ENCODE measurements at regions not wholly inside any gene's neighbourhood (a gene's known extent, or its start where the extent isn't known, plus 50 kb on each side); places are given as distances from the start of the nearest gene placed in this dataset.
"Not testable (repeated sequence)": the region's sequence is repeated elsewhere in the genome, so short reads cannot be mapped to it uniquely, and the experiment has no call there.

GRCh38 chr1:120465900-120466299 is 51.1 kb downstream of the NBPF8 start:
- H3K9me3 ChIP-seq; H3K4me3 Mint-ChIP-seq (ENCODE audit: unreplicated experiment); CTCF ChIA-PET; H3K36me3 ChIP-seq (ENCODE audit: control insufficient read depth, insufficient read depth, low read length); H3K27me3 ChIP-seq (replicated peaks; ENCODE audit: control insufficient read depth, insufficient read depth, low read length); H3K4me3 ChIP-seq (ENCODE audit: low read depth, low read length); H3K27me3 Mint-ChIP-seq (ENCODE audit: insufficient read depth, unreplicated experiment); H3K4me1 Mint-ChIP-seq (ENCODE audit: low read depth, unreplicated experiment); H3K9me3 Mint-ChIP-seq (ENCODE audit: unreplicated experiment); H3K27ac Mint-ChIP-seq (ENCODE audit: unreplicated experiment); H3K36me3 Mint-ChIP-seq (ENCODE audit: insufficient read depth, unreplicated experiment); POLR2A ChIA-PET; BruUV-seq (replicated peaks); DNase-seq; H3K4me1 ChIP-seq; intact Hi-C loops (cut with micrococcal nuclease; ENCODE audit: unreplicated experiment): not testable (repeated sequence)

DNA sequence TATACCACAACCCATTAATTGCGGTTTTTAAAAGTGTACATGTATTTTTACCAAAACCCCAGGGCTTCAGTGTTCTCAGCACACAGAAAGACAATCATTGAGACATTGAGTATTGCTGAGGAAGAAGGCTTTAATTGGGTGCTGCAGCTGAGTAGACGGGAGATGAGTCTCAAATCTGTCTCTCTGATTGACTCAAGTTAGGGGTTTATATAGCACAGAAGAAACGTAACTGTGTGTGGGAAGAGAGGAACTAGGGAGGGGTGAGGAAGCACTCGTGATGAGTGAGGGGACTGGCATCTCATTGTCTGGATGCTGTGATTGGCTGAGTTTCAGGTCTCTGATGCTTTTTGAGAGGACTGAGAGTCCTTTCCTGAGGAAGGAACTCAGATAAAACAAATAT is 62.8 kb downstream of the NBPF8 start:
- H3K36me3 ChIP-seq (ENCODE audit: control insufficient read depth, insufficient read depth, low read length); H3K9me3 ChIP-seq; DNase-seq; BruUV-seq (replicated peaks); H3K4me3 ChIP-seq (ENCODE audit: low read depth, low read length); H3K27ac Mint-ChIP-seq (ENCODE audit: unreplicated experiment); intact Hi-C loops (cut with micrococcal nuclease; ENCODE audit: unreplicated experiment); H3K4me3 Mint-ChIP-seq (ENCODE audit: unreplicated experiment); H3K27me3 ChIP-seq (replicated peaks; ENCODE audit: control insufficient read depth, insufficient read depth, low read length); H3K27me3 Mint-ChIP-seq (ENCODE audit: insufficient read depth, unreplicated experiment); CTCF ChIA-PET; H3K4me1 Mint-ChIP-seq (ENCODE audit: low read depth, unreplicated experiment); POLR2A ChIA-PET; H3K36me3 Mint-ChIP-seq (ENCODE audit: insufficient read depth, unreplicated experiment); H3K4me1 ChIP-seq; H3K9me3 Mint-ChIP-seq (ENCODE audit: unreplicated experiment): not testable (repeated sequence)

DNA sequence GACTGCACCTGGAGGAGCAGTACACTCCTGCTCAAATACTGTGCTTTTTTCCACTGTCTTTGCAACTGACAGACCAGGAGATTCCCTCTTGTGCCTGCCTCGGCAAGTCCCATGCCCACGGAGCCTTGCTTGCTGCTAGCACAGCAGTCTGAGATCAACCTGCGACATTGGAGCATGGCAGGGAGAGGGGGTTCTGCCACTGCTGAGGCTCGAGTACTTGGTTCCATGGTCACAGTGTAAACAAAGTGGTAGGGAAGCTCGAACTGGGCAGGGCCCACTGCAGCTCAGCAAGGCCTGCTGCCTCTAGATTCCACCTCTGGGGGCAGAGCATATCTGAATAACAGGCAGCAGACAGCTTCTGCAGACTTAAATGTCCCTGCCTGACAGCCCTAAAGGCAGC is 63.6 kb downstream of the NBPF8 start:
- H3K36me3 Mint-ChIP-seq (ENCODE audit: insufficient read depth, unreplicated experiment); DNase-seq; H3K27ac Mint-ChIP-seq (ENCODE audit: unreplicated experiment); H3K4me3 ChIP-seq (ENCODE audit: low read depth, low read length); BruUV-seq (replicated peaks); H3K9me3 ChIP-seq; intact Hi-C loops (cut with micrococcal nuclease; ENCODE audit: unreplicated experiment); H3K27me3 Mint-ChIP-seq (ENCODE audit: insufficient read depth, unreplicated experiment); H3K27me3 ChIP-seq (replicated peaks; ENCODE audit: control insufficient read depth, insufficient read depth, low read length); H3K4me1 Mint-ChIP-seq (ENCODE audit: low read depth, unreplicated experiment); H3K4me1 ChIP-seq; H3K36me3 ChIP-seq (ENCODE audit: control insufficient read depth, insufficient read depth, low read length); CTCF ChIA-PET; H3K9me3 Mint-ChIP-seq (ENCODE audit: unreplicated experiment); H3K4me3 Mint-ChIP-seq (ENCODE audit: unreplicated experiment); POLR2A ChIA-PET: not testable (repeated sequence)

GRCh38 chr1:120487542-120487941 is 72.7 kb downstream of the NBPF8 start:
- H3K27ac Mint-ChIP-seq (ENCODE audit: unreplicated experiment); CTCF ChIA-PET; H3K4me1 Mint-ChIP-seq (ENCODE audit: low read depth, unreplicated experiment); BruUV-seq (replicated peaks); H3K27me3 ChIP-seq (replicated peaks; ENCODE audit: control insufficient read depth, insufficient read depth, low read length); H3K36me3 ChIP-seq (ENCODE audit: control insufficient read depth, insufficient read depth, low read length); intact Hi-C loops (cut with micrococcal nuclease; ENCODE audit: unreplicated experiment); H3K27me3 Mint-ChIP-seq (ENCODE audit: insufficient read depth, unreplicated experiment); H3K9me3 ChIP-seq; H3K9me3 Mint-ChIP-seq (ENCODE audit: unreplicated experiment); H3K4me3 Mint-ChIP-seq (ENCODE audit: unreplicated experiment); H3K4me3 ChIP-seq (ENCODE audit: low read depth, low read length); DNase-seq; H3K4me1 ChIP-seq; POLR2A ChIA-PET; H3K36me3 Mint-ChIP-seq (ENCODE audit: insufficient read depth, unreplicated experiment): not testable (repeated sequence)

DNA sequence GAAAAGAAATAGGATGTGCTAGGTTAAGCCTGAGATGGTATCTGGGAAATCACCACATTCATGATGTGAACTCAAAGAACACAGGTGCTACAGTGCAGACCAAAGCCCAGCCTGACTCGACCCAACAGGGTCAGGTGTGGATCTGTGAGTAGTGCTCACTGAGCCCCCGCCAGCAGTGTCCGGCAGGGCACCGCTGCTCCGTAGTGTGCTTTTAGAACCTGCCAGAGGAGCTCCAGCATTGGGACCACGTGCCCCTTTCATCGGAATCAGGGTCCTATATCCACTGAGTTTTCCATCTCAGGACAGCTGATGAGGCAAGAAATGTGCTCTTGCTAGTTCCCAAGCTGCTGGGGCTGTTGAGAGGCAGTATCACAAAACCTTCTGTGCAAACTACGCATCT is 74.4 kb downstream of the NBPF8 start:
- H3K27ac Mint-ChIP-seq (ENCODE audit: unreplicated experiment); POLR2A ChIA-PET; H3K27me3 ChIP-seq (replicated peaks; ENCODE audit: control insufficient read depth, insufficient read depth, low read length); H3K36me3 ChIP-seq (ENCODE audit: control insufficient read depth, insufficient read depth, low read length); H3K4me1 ChIP-seq; H3K36me3 Mint-ChIP-seq (ENCODE audit: insufficient read depth, unreplicated experiment); DNase-seq; H3K4me1 Mint-ChIP-seq (ENCODE audit: low read depth, unreplicated experiment); CTCF ChIA-PET; BruUV-seq (replicated peaks); H3K4me3 ChIP-seq (ENCODE audit: low read depth, low read length); H3K9me3 ChIP-seq; H3K4me3 Mint-ChIP-seq (ENCODE audit: unreplicated experiment); H3K9me3 Mint-ChIP-seq (ENCODE audit: unreplicated experiment); intact Hi-C loops (cut with micrococcal nuclease; ENCODE audit: unreplicated experiment); H3K27me3 Mint-ChIP-seq (ENCODE audit: insufficient read depth, unreplicated experiment): not testable (repeated sequence)

DNA sequence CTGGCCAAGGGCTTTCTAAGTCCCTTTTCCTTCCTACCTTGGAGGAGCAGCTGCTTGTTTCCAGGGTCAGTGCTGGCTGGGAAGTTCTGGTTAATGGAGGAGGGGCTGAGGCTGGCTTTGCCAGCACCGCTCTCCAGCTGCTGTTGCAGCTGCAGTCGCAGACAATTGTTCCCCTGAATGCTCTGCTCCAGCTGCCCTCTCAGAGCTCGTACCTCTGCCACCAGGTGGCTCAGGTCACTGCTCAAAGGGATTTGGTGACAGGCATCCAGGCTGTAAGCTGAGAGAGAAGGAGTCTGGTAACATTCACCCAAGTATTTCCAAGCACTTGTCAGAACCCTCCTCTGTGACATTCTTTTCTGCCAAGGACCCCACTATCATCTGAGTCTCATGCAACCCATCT is 82.3 kb downstream of the NBPF8 start:
- H3K4me3 Mint-ChIP-seq (ENCODE audit: unreplicated experiment); H3K4me1 Mint-ChIP-seq (ENCODE audit: low read depth, unreplicated experiment); H3K36me3 ChIP-seq (ENCODE audit: control insufficient read depth, insufficient read depth, low read length); POLR2A ChIA-PET; H3K9me3 Mint-ChIP-seq (ENCODE audit: unreplicated experiment); intact Hi-C loops (cut with micrococcal nuclease; ENCODE audit: unreplicated experiment); BruUV-seq (replicated peaks); H3K27ac Mint-ChIP-seq (ENCODE audit: unreplicated experiment); H3K9me3 ChIP-seq; H3K36me3 Mint-ChIP-seq (ENCODE audit: insufficient read depth, unreplicated experiment); H3K4me1 ChIP-seq; H3K4me3 ChIP-seq (ENCODE audit: low read depth, low read length); CTCF ChIA-PET; DNase-seq; H3K27me3 ChIP-seq (replicated peaks; ENCODE audit: control insufficient read depth, insufficient read depth, low read length); H3K27me3 Mint-ChIP-seq (ENCODE audit: insufficient read depth, unreplicated experiment): not testable (repeated sequence)

GRCh38 chr1:120503284-120503683 is 88.4 kb downstream of the NBPF8 start:
- H3K4me3 Mint-ChIP-seq (ENCODE audit: unreplicated experiment); H3K9me3 ChIP-seq; CTCF ChIA-PET; H3K27ac Mint-ChIP-seq (ENCODE audit: unreplicated experiment); H3K27me3 Mint-ChIP-seq (ENCODE audit: insufficient read depth, unreplicated experiment); H3K4me1 ChIP-seq; BruUV-seq (replicated peaks); H3K36me3 Mint-ChIP-seq (ENCODE audit: insufficient read depth, unreplicated experiment); H3K9me3 Mint-ChIP-seq (ENCODE audit: unreplicated experiment); DNase-seq; H3K36me3 ChIP-seq (ENCODE audit: control insufficient read depth, insufficient read depth, low read length); POLR2A ChIA-PET; H3K4me1 Mint-ChIP-seq (ENCODE audit: low read depth, unreplicated experiment); intact Hi-C loops (cut with micrococcal nuclease; ENCODE audit: unreplicated experiment); H3K4me3 ChIP-seq (ENCODE audit: low read depth, low read length); H3K27me3 ChIP-seq (replicated peaks; ENCODE audit: control insufficient read depth, insufficient read depth, low read length): not testable (repeated sequence)

Data from Caco-2 (cell line).